ENCODE measurements at regions not wholly inside any gene's neighbourhood (a gene's known extent, or its start where the extent isn't known, plus 50 kb on each side); places are given as distances from the start of the nearest gene placed in this dataset.

- TF ChIP-seq CTCF (IDR thresholded peaks at IDR 0.05) (no peak), POLR2A (IDR thresholded peaks at IDR 0.05) (no peak), POLR2AphosphoS5 (IDR thresholded peaks at IDR 0.05) (no peak), EP300 (IDR thresholded peaks at IDR 0.05) (no peak)
Measured at GRCh38 chr2:48189552-48190228, 124.8 kb upstream of the FOXN2 start.

All from stomach (tissue), 4 donors.